Lower leg skin (tissue), 3 donors: ENCODE measurements at regions not wholly inside any gene's neighbourhood (a gene's known extent, or its start where the extent isn't known, plus 50 kb on each side); places are given as distances from the start of the nearest gene placed in this dataset.

Experiments
- POLR2A ChIP-seq, 2 donors: fragments of 450-650 bp; IDR thresholded peaks; one replicate each; pipeline ENCODE4 v1.6.1; 2016 to 2017; ENCODE audit warnings: antibody characterized with exemption in 2 of 2, mild to moderate bottlenecking in 1 of 2, moderate library complexity in 1 of 2
- TF ChIP-seq, protein P1 (sequence below), 3 donors: fragments of 450-650 bp; IDR thresholded peaks; one replicate each; pipeline ENCODE4 v1.5.1; 2016; ENCODE audit warnings: antibody characterized with exemption in 3 of 3, mild to moderate bottlenecking in 3 of 3, moderate library complexity in 2 of 3

- TF ChIP-seq, protein P1, sequence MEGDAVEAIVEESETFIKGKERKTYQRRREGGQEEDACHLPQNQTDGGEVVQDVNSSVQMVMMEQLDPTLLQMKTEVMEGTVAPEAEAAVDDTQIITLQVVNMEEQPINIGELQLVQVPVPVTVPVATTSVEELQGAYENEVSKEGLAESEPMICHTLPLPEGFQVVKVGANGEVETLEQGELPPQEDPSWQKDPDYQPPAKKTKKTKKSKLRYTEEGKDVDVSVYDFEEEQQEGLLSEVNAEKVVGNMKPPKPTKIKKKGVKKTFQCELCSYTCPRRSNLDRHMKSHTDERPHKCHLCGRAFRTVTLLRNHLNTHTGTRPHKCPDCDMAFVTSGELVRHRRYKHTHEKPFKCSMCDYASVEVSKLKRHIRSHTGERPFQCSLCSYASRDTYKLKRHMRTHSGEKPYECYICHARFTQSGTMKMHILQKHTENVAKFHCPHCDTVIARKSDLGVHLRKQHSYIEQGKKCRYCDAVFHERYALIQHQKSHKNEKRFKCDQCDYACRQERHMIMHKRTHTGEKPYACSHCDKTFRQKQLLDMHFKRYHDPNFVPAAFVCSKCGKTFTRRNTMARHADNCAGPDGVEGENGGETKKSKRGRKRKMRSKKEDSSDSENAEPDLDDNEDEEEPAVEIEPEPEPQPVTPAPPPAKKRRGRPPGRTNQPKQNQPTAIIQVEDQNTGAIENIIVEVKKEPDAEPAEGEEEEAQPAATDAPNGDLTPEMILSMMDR (IDR thresholded peaks at IDR 0.05), result no peak
- no peak for TF ChIP-seq POLR2A (IDR thresholded peaks at IDR 0.05)
These were observed 93.8 kb upstream of the IMPG1 start for GRCh38 chr6:76166297-76166696.
